ENCODE measurements at regions not wholly inside any gene's neighbourhood (a gene's known extent, or its start where the extent isn't known, plus 50 kb on each side); places are given as distances from the start of the nearest gene placed in this dataset.

- no peak overlapping the region for H3K4me3 Mint-ChIP-seq (ENCODE audit: unreplicated experiment)
Measured at GRCh38 chr12:69105101-69105962, 134.0 kb upstream of the CPSF6 start.

GRCh38 chr12:69106482-69107118 lies 132.8 kb upstream of the CPSF6 start:
- Mint-ChIP-seq H3K27ac (ENCODE audit: unreplicated experiment) (no peak overlapping the region), H3K27me3 (ENCODE audit: low read depth, unreplicated experiment) (peaks cover 13% of the 10 kb centered on the region), H3K4me3 (ENCODE audit: unreplicated experiment) (no peak overlapping the region), H3K9me3 (ENCODE audit: unreplicated experiment) (no peaks in the 10 kb centered on the region), H3K4me1 (ENCODE audit: low read depth, unreplicated experiment) (peaks cover 9% of the 10 kb centered on the region), H3K36me3 (ENCODE audit: low read depth, unreplicated experiment) (no peaks in the 10 kb centered on the region)
- no peak overlapping the region for H2AFZ ChIP-seq (ENCODE audit: low read depth, low read length)
- no peak for TF ChIP-seq EZH2 (IDR thresholded peaks at IDR 0.05; ENCODE audit: insufficient read depth, low read length)
- TF ChIP-seq, protein P1, sequence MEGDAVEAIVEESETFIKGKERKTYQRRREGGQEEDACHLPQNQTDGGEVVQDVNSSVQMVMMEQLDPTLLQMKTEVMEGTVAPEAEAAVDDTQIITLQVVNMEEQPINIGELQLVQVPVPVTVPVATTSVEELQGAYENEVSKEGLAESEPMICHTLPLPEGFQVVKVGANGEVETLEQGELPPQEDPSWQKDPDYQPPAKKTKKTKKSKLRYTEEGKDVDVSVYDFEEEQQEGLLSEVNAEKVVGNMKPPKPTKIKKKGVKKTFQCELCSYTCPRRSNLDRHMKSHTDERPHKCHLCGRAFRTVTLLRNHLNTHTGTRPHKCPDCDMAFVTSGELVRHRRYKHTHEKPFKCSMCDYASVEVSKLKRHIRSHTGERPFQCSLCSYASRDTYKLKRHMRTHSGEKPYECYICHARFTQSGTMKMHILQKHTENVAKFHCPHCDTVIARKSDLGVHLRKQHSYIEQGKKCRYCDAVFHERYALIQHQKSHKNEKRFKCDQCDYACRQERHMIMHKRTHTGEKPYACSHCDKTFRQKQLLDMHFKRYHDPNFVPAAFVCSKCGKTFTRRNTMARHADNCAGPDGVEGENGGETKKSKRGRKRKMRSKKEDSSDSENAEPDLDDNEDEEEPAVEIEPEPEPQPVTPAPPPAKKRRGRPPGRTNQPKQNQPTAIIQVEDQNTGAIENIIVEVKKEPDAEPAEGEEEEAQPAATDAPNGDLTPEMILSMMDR (IDR thresholded peaks at IDR 0.05; ENCODE audit: insufficient read depth, low read depth, low read length) = no peak
- no peaks in the 10 kb centered on the region for H4K20me1 ChIP-seq (ENCODE audit: insufficient read depth, low read length)
- FAIRE-seq (no peak), DNase-seq (ENCODE audit: low read depth) (no peak)
- peaks cover 4% of the 10 kb centered on the region for H3K4me1 ChIP-seq (ENCODE audit: insufficient read depth, low read length)
- H3K27me3 ChIP-seq (ENCODE audit: insufficient read depth, low read length) = no peaks in the 10 kb centered on the region
- no peaks in the 10 kb centered on the region for H3K79me2 ChIP-seq (ENCODE audit: insufficient read depth, low read length)
- H3K9me3 ChIP-seq (ENCODE audit: insufficient read depth, low read depth, low read length) = no peaks in the 10 kb centered on the region
- H3K4me2 ChIP-seq (ENCODE audit: low read length) = no peak overlapping the region
- no peak overlapping the region for H3K9ac ChIP-seq (ENCODE audit: low read length)
- H3K27ac ChIP-seq (ENCODE audit: low read depth, low read length) = no peak overlapping the region
- H3K4me3 ChIP-seq (ENCODE audit: insufficient read depth, low read depth, low read length) = no peak overlapping the region
- no peaks in the 10 kb centered on the region for H3K36me3 ChIP-seq (ENCODE audit: insufficient read depth, low read length)

More at GRCh38 chr12:69105101-69105962, 134.0 kb upstream of the CPSF6 start:
- Histone ChIP-seq H2AFZ (ENCODE audit: low read depth, low read length) (no peak overlapping the region), H3K27me3 (ENCODE audit: insufficient read depth, low read length) (no peaks in the 10 kb centered on the region), H3K36me3 (ENCODE audit: insufficient read depth, low read length) (no peaks in the 10 kb centered on the region), H3K9ac (ENCODE audit: low read length) (no peak overlapping the region), H3K4me1 (ENCODE audit: insufficient read depth, low read length) (peaks cover 4% of the 10 kb centered on the region), H3K79me2 (ENCODE audit: insufficient read depth, low read length) (no peaks in the 10 kb centered on the region), H3K4me2 (ENCODE audit: low read length) (no peak overlapping the region), H4K20me1 (ENCODE audit: insufficient read depth, low read length) (no peaks in the 10 kb centered on the region), H3K4me3 (ENCODE audit: insufficient read depth, low read depth, low read length) (no peak overlapping the region), H3K9me3 (ENCODE audit: insufficient read depth, low read depth, low read length) (no peaks in the 10 kb centered on the region), H3K27ac (ENCODE audit: low read depth, low read length) (no peak overlapping the region)
- DNase-seq (ENCODE audit: low read depth) (no peak), FAIRE-seq (no peak)
- peaks cover 13% of the 10 kb centered on the region for H3K27me3 Mint-ChIP-seq (ENCODE audit: low read depth, unreplicated experiment)
- TF ChIP-seq, protein P1 (IDR thresholded peaks at IDR 0.05; ENCODE audit: insufficient read depth, low read depth, low read length) = no peak
- no peak for TF ChIP-seq EZH2 (IDR thresholded peaks at IDR 0.05; ENCODE audit: insufficient read depth, low read length)
- H3K27ac Mint-ChIP-seq (ENCODE audit: unreplicated experiment) = no peak overlapping the region
- no peaks in the 10 kb centered on the region for H3K9me3 Mint-ChIP-seq (ENCODE audit: unreplicated experiment)
- peaks cover 9% of the 10 kb centered on the region for H3K4me1 Mint-ChIP-seq (ENCODE audit: low read depth, unreplicated experiment)
- H3K36me3 Mint-ChIP-seq (ENCODE audit: low read depth, unreplicated experiment) = no peaks in the 10 kb centered on the region
